ENCODE measurements at regions not wholly inside any gene's neighbourhood (a gene's known extent, or its start where the extent isn't known, plus 50 kb on each side); places are given as distances from the start of the nearest gene placed in this dataset.

DNA sequence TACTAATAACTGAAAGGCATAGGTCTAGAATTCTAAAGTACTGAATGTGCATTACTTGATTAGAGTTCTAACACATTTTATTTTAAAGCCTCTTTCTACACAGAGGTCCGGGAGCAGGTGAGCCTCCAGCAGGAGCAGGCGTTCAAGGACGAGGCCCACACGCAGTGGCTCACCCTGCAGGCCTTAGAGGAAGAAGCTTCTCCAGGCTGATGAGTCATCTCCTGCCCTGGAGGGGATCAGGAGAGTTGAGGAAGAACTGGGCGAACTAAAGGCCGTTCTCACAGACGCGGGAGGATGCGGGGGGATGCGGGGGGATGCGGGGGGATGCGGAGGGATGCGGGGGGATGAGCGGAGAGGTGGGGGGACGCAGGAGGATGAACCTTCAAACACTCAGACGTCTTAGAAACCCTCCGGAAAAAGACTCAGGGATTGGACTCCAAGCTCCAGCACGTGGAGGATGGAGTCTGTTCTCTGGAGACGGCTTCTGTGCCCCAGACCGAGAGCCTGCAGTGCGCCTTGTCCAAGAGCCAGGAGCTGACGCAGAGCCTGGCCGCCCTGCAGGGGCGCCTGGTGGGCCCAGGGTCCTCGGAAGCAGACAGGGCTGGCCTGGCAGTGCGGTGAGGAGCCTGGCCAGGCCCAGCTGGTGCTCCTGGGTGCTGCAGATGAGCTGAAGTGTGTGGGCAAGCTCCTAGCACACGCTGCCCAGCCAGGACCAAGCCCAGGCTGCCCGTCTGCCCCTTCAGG, 433.7 kb upstream of the TPK1 start:
- no peak for DNase-seq (ENCODE audit: extremely low read depth in 1 of 4, low spot score in 3 of 4)
- no peaks in the 10 kb centered on the region for H3K79me2 ChIP-seq (ENCODE audit: control insufficient read depth, insufficient read depth, low read length)
- H3K9me1 ChIP-seq (ENCODE audit: control insufficient read depth, insufficient read depth, low read length): no peaks in the 10 kb centered on the region
- H3K27me3 ChIP-seq (ENCODE audit: control insufficient read depth in 2 of 2, insufficient read depth in 2 of 2, low read length in 2 of 2): no peaks in the 10 kb centered on the region
- ChIA-PET POLR2A (no interaction called here), CTCF (ENCODE audit: low intra/inter-chr PET ratio) (no interaction called here)
- no peaks in the 10 kb centered on the region for H3K36me3 ChIP-seq (ENCODE audit: control insufficient read depth, insufficient read depth, low read length)
- no peaks in the 10 kb centered on the region for H4K20me1 ChIP-seq (replicated peaks; ENCODE audit: control insufficient read depth, insufficient read depth, low read length)
- in situ Hi-C loops (cut with MboI): no loop called here
- H3K4me1 ChIP-seq (replicated peaks in 1 of 2; ENCODE audit: control insufficient read depth in 2 of 2, insufficient read depth in 2 of 2, low read length in 2 of 2): no peaks in the 10 kb centered on the region
- intact Hi-C loops (cut with micrococcal nuclease): no loop called here
- no peak overlapping the region for H3K9ac ChIP-seq (ENCODE audit: insufficient read depth in 1 of 2, low read depth in 2 of 2, low read length in 2 of 2)
- 0 out of 2 replicates have a peak, but pooled peaks cover 2% of the 10 kb centered on the region for H3K9me3 ChIP-seq (replicated peaks; ENCODE audit: control insufficient read depth, insufficient read depth, low read depth, low read length)
- TF ChIP-seq ZBTB8A (IDR thresholded peaks at IDR 0.05; ENCODE audit: partially characterized antibody) (no peak), ZNF76 (CRISPR knock-in tag; IDR thresholded peaks at IDR 0.05; ENCODE audit: borderline replicate concordance) (no peak), MEF2A (IDR thresholded peaks at IDR 0.05; ENCODE audit: control insufficient read depth, low read depth, low read length) (no peak), MCM7 (IDR thresholded peaks at IDR 0.05) (no peak), ERF (CRISPR knock-in tag; IDR thresholded peaks at IDR 0.05) (no peak), CHD1 (IDR thresholded peaks at IDR 0.05; ENCODE audit: low read length) (no peak), SPI1 (IDR thresholded peaks at IDR 0.05; ENCODE audit: borderline replicate concordance, low read depth, low read length) (no peak), ZNF445 (CRISPR knock-in tag; IDR thresholded peaks at IDR 0.05; ENCODE audit: low read depth) (no peak), ZNF75A (CRISPR knock-in tag; IDR thresholded peaks at IDR 0.05) (no peak), GTF2E2 (tag; IDR thresholded peaks at IDR 0.05) (no peak)
- H2AFZ ChIP-seq (ENCODE audit: low read depth, low read length): no peak overlapping the region
- FAIRE-seq: no peak
- H3K4me3 ChIP-seq: no peak overlapping the region
- BruUV-seq (replicated peaks): no TSS peak
- ATAC-seq: no peak
- H3K27ac ChIP-seq (ENCODE audit: extremely low read depth, low read depth, low read length): no peak overlapping the region
- H3K4me2 ChIP-seq (ENCODE audit: insufficient read depth, low read length): no peak overlapping the region
- 2% methylated on average over 26 of the region's 28 CpGs for WGBS (ENCODE audit: insufficient coverage, low coverage, missing lambda C conversion rate)

Measured in K562 (cell line).